HG03095 (cell line): ENCODE measurements at regions not wholly inside any gene's neighbourhood (a gene's known extent, or its start where the extent isn't known, plus 50 kb on each side); places are given as distances from the start of the nearest gene placed in this dataset.

Experiments
- ATAC-seq: cut with Tn5 transposase; IDR thresholded peaks from one replicate; pipeline ENCODE4 v1.9.1; 2021; ENCODE audit warnings: moderate library complexity; ENCODE audit not compliant: unreplicated experiment

- ATAC-seq, result peak; percentile 82
Measured at GRCh38 chr1:244192325-244192724, 141.2 kb downstream of the ZBTB18 start.

GRCh38 chr1:244196571-244197285 is 145.6 kb downstream of the ZBTB18 start:
- ATAC-seq, result no peak

GRCh38 chr1:244197851-244198375 is 146.8 kb downstream of the ZBTB18 start:
- no peak for ATAC-seq

GRCh38 chr1:244199902-244200301 is 148.8 kb downstream of the ZBTB18 start:
- no peak for ATAC-seq

- no peak for ATAC-seq
Measured at GRCh38 chr1:244200596-244200995, 149.5 kb downstream of the ZBTB18 start.

- no peak for ATAC-seq
Measured at GRCh38 chr1:244201750-244202149, 150.7 kb downstream of the ZBTB18 start.

GRCh38 chr1:244204004-244204403 is 152.9 kb downstream of the ZBTB18 start:
- no peak for ATAC-seq

- no peak for ATAC-seq
Measured at GRCh38 chr1:244205171-244205570, 154.1 kb downstream of the ZBTB18 start.

- no peak for ATAC-seq
Measured at GRCh38 chr1:244205906-244206305, 154.8 kb downstream of the ZBTB18 start.

GRCh38 chr1:244207042-244207934 is 156.2 kb downstream of the ZBTB18 start:
- ATAC-seq, result no peak

GRCh38 chr1:244207935-244208244 is 156.8 kb downstream of the ZBTB18 start:
- ATAC-seq, result no peak

GRCh38 chr1:244209955-244210354 is 158.9 kb downstream of the ZBTB18 start:
- ATAC-seq, result no peak

- no peak for ATAC-seq
Measured at GRCh38 chr1:244210884-244211558, 159.9 kb downstream of the ZBTB18 start.

- no peak for ATAC-seq
Measured at GRCh38 chr1:244211559-244211944, 160.5 kb downstream of the ZBTB18 start.

GRCh38 chr1:244212219-244212618 is 161.1 kb downstream of the ZBTB18 start:
- no peak for ATAC-seq

GRCh38 chr1:244212797-244213475 is 161.9 kb downstream of the ZBTB18 start:
- ATAC-seq, result no peak

- no peak for ATAC-seq
Measured at GRCh38 chr1:244214009-244214967, 163.2 kb downstream of the ZBTB18 start.

GRCh38 chr1:244216836-244217235 is 165.8 kb downstream of the ZBTB18 start:
- no peak for ATAC-seq

GRCh38 chr1:244217711-244218110 is 166.6 kb downstream of the ZBTB18 start:
- no peak for ATAC-seq

- no peak for ATAC-seq
Measured at GRCh38 chr1:244218220-244218619, 167.1 kb downstream of the ZBTB18 start.
